NCI-H1092 (cell line): ENCODE measurements at regions not wholly inside any gene's neighbourhood (a gene's known extent, or its start where the extent isn't known, plus 50 kb on each side); places are given as distances from the start of the nearest gene placed in this dataset.
A peak's percentile ranks its signal among the peaks of the same experiment; 100 is the strongest.

Experiments
- DNase-seq: peaks from one replicate; lab custom pipeline; 2025; lab: John Stamatoyannopoulos, UW

DNA sequence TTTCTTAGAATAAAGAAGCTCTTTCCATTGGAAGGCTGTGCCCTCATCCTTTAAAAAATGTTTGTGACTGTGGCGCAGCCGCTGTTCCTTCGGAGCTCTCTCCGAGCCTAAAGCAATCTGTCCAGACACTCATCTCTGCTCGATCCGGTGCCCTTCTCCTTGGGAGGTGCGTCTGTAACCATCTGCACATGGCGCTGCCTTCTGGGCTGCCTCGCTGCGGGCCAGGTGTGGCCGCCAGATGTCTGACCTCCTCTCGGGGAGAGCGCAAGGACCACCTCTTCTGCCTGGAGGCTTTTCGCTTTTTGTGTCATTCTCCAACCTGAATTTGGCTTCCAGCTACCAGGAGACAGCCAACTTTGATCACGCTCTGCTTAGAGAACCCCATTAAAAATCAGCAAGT, 153.4 kb upstream of the PTCH1 start:
- no peak for DNase-seq

DNA sequence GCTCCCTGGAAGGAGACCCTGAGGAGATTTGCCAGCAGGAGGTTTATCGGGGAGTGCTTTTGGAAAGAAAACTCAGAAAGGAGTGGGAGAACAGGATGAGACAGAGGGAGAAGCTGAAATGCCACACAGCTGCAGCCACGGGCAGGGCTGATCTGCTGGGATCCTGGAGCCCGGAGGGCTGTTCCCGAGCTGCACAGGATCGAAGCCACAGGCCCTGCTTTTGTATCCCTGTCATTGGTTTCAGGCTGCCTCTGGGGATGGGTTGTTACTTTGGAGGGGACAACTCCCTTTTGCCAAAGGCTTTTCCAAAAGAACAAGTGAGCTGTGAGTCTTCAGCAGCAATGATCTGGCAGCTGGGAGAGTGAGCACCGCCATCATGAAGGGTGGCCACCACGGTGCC, 152.5 kb upstream of the PTCH1 start:
- no peak for DNase-seq

DNA sequence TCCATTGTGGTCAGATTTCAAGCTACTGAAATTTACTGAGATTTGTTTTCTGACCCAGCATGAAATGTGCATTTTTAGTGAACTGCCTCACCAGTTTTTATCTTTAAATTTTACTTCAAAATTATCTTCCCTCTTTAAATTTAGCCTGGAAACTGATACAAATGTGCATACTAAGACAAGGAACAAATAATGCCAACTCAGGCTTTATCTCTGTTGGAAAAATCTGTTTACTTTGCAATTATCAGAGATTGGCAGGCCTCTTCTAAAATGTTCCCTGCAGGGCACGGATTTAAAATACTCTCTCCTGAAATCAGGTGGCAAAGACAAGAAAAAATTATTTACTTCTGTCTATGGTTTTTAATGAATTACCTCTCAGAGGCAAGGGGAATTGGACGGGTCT, 151.0 kb upstream of the PTCH1 start:
- peak; percentile 32 for DNase-seq

DNA sequence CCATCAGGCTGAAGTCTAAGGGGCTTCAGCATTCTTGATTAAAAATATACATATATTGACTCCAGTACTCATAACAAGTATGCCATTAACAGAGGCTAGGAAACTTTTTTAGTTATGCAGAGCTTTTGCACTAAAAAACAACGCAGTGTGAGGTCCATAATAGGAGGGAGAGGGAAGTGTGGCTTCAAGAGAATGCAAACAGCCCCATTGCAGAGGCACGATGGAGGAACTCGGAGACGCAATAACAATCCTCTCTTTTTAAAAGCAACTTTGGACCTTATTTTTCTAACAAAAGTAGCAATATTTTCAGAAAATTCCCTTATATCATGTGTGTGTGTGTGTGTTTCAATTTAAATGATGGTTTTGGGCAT, 150.0 kb upstream of the PTCH1 start:
- no peak for DNase-seq

DNA sequence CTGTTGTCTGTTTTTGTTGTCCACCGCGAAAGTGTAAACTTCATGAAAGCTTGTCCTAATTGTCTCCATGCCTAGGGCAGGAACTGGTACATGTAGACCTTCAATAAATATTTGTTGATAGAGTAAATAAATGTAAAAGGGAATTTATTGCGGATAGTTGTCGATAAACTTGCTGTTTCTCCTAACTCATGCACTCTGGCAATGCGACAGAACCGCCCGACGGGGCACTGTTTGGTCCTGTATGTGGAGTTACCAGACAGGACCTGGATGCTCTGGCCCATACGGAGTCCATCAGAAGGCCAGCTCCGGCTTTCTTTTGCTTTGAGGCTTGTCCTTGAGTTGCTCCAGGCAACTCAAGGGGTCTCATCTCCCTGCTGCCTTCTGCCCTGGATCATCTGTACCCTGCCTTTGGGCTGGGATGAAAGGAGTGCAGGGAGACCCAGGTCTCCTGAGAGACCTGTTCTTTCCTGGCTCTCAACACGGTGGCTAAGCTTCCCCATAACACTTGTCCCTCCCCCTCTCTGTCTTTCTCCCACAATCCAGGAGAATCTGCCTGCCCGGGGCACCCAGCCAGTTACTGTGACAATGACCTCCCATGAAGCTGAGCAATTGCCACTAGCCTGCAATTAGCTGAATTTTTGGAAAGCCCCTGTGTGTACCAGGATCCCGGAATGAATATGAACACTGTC, 149.5 kb upstream of the PTCH1 start:
- no peak for DNase-seq

DNA sequence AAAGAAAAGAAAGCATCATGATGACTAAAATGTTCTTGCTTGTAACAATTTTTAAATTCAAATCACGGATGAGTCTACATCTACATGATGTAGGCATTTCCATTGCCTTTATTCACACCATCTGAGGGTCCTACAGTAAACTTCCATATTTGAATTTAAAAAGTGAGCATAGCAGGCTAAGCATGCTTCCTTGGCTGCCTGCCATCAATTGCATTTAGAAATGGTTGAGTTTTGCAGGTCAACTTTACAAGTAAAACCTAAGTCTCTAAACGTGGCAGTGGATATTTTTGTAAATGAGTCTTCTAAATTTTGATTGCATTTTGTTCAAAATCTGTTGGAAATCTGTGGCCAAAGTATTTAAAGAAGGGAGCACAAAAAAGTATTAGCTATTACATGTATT, 136.5 kb upstream of the PTCH1 start:
- DNase-seq = no peak

DNA sequence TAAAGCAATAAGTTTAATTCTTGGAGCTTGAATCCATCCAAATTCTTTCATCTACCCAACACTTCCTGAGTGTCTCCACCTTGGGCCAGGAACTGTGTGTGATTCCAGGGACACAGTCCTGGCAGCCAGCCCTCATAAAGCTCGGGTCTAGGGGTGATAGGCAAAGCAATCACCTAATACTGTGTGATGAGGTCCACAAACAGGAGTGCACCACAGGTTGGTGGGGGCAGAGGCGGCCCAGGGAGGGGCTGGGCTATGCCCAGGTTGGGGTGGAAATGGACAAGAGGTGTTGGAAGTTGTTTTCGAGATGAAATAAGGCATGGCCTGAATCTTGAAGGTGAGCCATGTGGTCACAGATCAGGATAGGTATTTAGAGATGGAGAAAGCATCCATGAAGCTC, 133.9 kb upstream of the PTCH1 start:
- no peak for DNase-seq

DNA sequence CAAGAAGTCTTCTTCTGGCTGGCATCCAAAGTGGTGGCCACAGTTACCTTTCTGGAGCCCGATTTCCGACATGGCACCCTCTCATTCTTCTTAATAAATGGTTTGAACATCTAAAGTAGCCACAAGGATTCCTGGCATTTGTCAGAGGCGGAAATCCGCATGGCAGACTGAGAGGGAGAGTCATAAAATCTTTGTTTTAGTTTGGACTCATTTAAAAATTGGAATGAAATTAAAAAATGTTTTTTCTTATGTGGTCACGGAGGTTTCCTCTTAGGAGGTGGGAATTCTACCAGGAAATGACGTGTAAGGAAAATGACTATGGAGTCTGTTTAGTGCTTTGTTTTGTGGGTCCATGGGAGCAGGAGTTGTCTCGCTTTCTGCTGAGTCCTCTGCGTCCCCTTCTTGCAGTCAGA, 133.0 kb upstream of the PTCH1 start:
- no peak for DNase-seq

DNA sequence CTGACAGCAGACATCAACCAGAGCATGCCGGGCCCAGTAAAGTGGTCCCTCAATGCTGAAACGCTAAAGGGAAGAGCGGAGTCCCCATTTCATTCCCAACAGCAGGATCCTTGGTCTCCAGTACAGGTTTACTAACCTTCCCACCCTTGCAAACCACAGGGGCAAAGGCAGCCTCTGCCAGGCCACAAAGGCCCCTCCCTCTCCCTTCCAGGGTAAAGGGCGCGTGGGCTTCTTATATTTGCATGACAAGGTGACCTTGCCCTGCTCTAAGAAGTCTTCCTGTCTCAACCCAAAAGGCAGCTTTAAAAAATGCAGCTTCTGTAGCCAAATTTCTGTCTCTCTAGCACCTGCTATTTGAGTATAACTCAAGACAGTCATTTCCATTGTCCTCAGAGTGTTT, 131.5 kb upstream of the PTCH1 start:
- DNase-seq = no peak

DNA sequence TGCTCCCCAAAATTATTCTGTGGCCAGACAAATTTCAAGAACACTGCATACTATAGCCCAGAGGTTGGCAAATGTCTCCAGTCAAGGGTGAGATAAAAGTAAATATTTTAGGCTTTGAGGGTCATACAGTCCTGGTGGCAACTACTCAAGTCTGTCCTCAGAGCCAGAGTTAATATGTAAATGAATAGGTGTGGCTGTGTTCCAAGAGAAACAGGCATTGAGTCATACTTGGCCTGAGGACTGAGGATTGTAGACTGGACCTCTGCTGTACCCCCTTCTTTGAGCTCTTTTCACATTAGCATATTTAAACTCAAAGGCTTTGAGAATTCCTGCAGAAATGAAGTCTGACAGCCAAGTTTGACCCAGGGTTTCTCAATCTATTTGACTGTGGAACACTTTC, 129.2 kb upstream of the PTCH1 start:
- no peak for DNase-seq

DNA sequence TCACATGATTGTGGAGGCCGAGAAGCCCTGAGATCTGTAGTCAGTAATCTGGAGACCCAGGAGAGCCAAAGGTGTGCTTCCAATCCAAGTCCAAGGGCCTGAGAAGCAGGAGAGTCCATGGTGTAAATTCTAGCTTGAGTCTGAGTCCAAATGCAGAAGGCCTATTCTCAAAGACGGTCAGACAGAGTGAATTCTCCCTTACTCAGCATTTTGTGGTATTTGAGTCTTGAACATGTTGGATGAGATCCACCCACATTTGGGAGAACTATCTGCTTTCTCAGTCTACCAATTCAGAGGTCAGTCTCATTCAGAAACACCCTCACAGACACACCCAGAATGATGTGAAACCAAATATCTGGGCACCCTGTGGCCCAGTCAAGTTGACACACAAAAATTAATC, 128.8 kb upstream of the PTCH1 start:
- no peak for DNase-seq

DNA sequence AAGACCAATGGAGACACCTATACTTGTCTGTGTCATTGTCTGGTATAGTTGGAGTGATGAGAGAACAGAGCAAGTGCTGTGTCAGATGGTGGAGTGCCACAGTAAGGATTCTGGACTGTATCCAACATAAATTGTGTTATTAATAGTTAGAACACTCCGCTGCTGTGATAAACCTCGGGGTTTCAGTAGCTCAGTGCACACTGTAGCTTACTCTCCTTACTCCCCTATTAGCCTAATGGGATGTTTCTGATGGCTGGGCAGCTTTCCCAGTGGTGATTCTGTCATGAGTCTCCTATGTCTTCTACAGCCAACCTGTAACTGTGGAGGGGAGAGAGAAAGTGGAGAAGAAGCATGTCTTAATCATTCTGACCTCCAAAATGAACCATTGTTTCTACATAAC, 127.6 kb upstream of the PTCH1 start:
- DNase-seq = no peak

DNA sequence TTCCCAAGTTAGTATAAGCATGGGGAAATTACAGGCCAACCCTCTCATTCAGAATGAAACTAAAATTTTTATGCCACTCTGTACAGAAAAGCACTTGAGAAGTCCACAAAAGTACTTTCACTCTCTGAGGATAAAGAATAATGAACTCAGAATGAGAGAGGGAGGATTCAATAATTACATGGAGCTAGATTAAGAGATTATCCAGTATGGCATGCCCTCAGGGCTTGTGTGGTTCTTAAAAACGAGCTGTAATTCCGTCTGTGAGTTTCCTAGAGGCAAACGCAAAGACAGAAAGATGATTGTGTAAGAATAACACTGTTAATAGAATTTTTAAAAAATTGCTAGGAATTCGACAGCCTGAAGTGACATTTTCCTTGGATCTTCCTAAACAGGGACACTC, 126.8 kb upstream of the PTCH1 start:
- no peak for DNase-seq

DNA sequence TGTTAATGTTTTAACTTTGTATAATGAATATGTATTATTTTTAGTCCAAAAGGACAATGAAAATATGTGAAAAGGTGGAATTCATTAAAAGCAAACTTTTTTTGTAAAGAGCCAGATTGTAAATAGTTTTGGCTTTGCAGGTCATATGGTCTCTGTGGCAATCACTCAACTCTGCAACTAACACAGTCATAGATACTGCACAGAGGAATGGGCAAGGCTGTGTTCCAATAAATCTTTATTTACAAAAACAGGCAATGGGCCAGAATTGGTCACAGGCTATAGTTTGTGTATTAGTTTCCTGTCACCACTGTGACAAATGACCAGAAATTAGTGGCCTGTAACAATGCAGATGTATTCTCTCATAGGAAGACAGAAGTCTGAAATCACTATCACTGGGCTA, 125.4 kb upstream of the PTCH1 start:
- DNase-seq = no peak

DNA sequence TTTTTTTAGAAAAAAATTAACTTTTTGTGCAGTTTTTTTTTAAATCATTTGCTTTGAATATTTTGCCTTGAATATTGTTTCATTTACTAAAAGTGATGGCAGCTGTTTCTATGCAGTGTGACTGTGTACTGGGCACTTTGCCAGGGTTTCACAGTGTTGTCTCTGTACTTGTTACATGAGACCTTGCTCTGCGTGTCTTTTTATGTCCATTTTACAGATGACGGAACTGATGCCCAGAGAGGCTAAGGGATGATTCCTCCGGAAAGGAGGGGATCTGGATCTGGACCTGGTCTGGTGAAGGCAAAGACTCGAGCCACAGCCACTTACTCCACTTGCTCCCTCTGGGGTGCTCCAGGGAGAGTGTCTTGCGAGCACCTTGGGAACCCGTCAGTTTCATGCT, 124.8 kb upstream of the PTCH1 start:
- peak; percentile 4 for DNase-seq

DNA sequence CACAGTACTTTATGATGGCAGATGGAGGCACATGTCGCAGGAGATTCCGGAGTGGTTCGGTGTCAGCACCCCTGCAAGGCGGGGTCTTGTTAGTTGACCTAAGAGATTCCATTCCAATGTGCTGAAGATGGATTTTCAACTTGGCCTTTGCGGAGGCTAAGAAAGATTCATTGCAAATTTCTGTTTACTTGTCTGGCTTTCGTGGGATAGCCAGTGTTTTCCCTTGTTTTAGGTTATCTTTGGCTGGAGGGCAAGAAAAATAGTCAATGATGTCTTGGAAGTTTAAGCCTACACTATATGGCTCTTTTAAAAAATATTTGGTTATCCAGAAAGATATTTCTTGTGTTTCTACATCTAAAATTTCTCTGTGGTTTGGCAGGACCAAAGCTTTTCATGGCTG, 123.6 kb upstream of the PTCH1 start:
- no peak for DNase-seq

DNA sequence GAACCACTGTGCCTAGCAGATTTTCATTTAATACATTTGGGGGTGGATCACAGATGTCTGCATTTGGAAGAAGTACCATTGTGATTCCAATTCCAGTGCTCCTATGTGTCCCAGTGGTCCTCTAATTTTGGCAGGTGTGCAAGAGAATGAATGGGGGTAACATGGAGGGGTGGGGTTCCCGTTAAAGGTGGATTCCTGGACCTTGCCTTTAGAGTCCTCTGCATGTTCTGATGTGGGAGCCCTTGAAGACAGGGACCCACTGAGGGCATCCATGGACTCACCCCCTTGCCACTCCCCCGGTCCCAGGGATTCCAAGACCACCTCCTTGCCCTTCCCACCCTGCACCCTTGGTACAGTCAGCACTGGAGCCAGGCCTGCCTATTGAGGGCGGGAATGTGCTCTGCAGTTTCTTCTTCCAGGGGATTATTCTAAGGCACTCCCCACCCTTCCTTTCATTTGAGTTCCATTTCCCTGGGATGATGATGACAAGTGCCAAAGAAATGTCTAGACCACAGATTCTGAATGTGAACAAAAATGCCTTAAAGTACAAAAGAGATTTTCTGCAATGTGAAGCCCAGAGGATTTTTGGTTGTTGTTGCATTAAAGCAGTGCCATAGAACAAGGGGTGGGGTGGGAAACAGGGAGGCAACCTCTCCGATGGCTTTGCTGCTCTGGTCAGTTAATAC, 119.4 kb upstream of the PTCH1 start:
- DNase-seq = no peak

DNA sequence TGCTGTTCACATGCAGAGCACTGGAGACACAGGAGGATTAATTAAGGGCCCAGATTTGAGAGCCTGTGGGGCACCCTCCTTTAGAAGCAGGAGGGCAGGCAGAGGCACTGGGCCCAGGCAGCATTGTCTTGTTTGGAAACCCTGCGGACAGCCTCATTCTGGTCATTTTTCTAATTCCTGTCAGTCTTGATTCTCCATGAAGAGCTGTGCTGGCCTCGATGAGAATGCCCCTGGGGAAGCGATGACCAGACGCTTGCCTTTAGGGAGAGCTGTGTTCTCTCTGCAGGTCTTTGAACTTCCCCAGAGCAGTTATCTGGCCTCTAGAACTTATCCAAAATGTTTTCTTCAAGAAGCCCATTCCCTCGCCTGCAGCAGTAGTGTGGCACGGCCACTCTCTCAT, 117.8 kb upstream of the PTCH1 start:
- DNase-seq = no peak

DNA sequence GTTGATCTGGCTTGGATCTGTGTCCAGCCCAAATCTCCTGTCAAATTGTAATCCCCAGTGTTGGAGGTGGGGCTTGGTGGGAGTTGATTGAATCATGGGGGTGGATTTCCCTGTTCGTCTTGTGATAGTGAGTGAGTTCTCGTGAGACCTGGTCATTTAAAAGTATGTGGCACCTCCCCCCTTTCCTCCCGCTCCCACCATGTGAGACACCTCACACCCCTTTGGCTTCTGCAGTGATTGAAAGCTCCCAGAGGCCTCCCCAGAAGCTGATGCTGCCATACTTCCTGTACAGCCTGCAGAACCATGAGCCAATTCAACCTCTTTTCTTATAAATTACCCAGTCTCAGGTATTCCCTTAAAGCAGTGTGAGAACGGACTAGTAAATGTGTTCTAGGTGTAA, 117.3 kb upstream of the PTCH1 start:
- no peak for DNase-seq

DNA sequence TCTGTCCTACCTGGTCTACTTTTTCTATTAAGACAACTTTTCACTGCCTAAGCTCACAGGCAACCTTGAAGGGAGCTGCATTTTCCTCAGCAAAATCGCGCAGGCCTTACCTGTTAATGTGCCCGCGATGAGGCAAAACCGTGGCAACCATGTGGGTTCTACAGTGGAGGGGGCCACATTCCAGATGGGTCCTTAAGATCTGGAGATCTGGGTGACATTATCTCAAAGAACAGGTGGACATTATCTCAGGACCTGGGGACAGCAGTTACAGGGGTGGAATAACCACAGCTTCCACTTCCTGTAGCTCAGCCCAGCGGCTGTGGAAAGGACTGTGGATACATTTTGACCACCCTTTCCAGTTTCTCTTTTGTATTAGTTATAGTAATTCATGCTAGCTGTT, 112.8 kb upstream of the PTCH1 start:
- no peak for DNase-seq

DNA sequence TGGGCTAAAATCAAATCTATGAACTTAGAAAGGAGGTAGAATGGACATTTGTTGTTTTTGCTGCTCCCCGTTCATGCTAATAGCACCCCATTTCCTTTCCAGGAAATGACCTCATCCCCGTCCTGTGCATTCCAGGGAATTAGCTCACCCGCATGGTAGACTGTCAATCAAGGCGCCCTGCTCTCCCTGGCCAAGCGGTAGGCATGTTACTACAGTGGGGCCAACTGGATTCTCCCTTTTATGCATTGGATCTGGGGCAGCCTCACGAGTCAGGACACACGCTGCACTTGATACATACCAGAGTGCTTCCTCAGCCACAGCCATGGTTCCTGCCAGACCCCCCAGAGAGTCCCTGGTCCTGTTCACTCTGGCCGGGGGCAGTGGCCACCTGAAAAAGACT, 111.0 kb upstream of the PTCH1 start:
- DNase-seq = no peak

DNA sequence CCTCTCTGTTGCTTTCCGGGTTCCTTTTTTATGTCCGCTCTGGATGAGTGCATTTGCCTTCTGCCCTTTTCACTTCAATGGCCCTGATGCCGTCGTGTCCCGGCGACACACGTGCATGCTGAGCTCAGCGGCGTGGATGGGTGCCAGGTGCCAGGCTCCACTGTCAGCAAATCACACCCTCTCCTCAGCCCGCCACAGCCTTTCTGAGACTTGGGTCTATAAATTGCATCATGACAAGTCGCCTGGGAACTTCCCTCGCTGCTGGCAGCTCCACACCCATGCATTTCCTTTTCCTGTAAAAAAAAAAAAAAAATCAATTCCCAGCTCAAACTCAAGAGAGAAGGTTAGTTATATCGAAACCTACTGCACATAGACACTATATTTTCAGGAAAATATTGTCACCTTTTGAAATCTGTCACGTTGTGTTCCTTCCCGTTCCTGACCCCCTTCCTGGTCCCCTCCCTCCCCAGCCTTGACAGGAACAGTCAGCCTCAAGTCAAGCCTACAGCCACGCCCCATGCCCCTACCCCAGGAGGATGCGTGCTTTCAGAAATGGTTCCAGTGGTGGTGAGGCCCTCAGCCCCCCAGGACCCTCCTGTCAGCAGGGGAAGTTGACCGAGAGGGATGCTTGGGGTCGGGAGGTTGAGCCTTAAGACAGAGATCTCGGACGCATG, 110.3 kb upstream of the PTCH1 start:
- no peak for DNase-seq

DNA sequence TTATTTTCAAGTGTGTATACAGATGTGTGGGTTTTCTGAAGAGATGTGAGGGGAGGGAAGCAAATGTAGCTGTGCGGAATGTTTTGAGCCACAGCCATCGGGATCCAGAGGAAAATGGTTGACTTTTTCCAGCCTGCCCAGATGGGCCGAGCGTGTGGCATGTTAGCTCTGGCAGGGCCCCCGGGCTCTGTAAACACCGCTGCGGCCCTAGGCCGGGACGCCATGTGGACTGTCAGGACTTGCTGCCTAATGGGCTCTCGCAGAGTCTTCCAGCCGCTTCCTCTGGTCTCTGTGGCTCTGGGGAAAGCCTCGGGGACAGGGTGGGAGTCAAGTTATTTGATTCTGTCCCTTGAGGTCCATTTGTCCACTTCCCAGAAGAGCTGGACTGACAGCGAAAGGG, 109.6 kb upstream of the PTCH1 start:
- DNase-seq = no peak

DNA sequence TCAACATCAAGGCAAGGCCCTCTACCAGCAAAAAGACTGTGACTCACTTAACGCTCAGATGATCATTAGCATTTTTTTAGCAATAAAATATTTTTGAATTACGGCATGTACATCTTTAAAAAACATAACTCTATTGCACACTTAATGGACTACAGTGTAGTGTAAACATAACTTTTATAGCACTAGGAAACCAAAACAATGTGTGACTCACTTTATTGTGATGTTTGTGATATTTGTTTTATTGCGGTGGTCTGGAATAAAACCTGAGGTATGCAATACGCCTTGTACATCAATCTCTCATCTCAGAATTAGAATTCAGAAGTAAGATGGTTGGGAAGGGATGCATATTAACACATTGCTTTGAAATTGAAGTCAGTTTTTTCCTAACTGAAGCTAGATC, 106.9 kb upstream of the PTCH1 start:
- no peak for DNase-seq
